GM21619 (cell line): ENCODE measurements at regions not wholly inside any gene's neighbourhood (a gene's known extent, or its start where the extent isn't known, plus 50 kb on each side); places are given as distances from the start of the nearest gene placed in this dataset.
"Not testable (repeated sequence)": the region's sequence is repeated elsewhere in the genome, so short reads cannot be mapped to it uniquely, and the experiment has no call there.

Experiments used
- ATAC-seq: cut with Tn5 transposase; IDR thresholded peaks from one replicate; pipeline ENCODE4 v1.9.1; 2021; ENCODE audit not compliant: unreplicated experiment

- no peak for ATAC-seq
These were observed 244.1 kb upstream of the API5 start for GRCh38 chr11:43067681-43068080.

GRCh38 chr11:43071338-43071737, 240.5 kb upstream of the API5 start:
- no peak for ATAC-seq

- no peak for ATAC-seq
These were observed 239.7 kb upstream of the API5 start for GRCh38 chr11:43072096-43072495.

GRCh38 chr11:43072911-43073310, 238.9 kb upstream of the API5 start:
- ATAC-seq = no peak

GRCh38 chr11:43074810-43075209, 237.0 kb upstream of the API5 start:
- ATAC-seq = no peak

- ATAC-seq = no peak
These were observed 210.7 kb upstream of the API5 start for GRCh38 chr11:43101113-43101512.

- ATAC-seq = no peak
These were observed 195.7 kb upstream of the API5 start for GRCh38 chr11:43116071-43116470.

GRCh38 chr11:43119275-43119970, 192.4 kb upstream of the API5 start:
- ATAC-seq = no peak

GRCh38 chr11:43122546-43122945, 189.2 kb upstream of the API5 start:
- no peak for ATAC-seq

GRCh38 chr11:43123443-43123842, 188.4 kb upstream of the API5 start:
- no peak for ATAC-seq

GRCh38 chr11:43124272-43124935, 187.4 kb upstream of the API5 start:
- ATAC-seq = no peak

- no peak for ATAC-seq
These were observed 182.5 kb upstream of the API5 start for GRCh38 chr11:43129329-43129728.

- no peak for ATAC-seq
These were observed 181.2 kb upstream of the API5 start for GRCh38 chr11:43130616-43131015.

- no peak for ATAC-seq
These were observed 175.7 kb upstream of the API5 start for GRCh38 chr11:43135966-43136534.

- ATAC-seq = no peak
These were observed 173.1 kb upstream of the API5 start for GRCh38 chr11:43138621-43139140.

GRCh38 chr11:43145653-43146052, 166.1 kb upstream of the API5 start:
- ATAC-seq = peak; percentile 86

- no peak for ATAC-seq
These were observed 161.1 kb upstream of the API5 start for GRCh38 chr11:43150697-43151096.

GRCh38 chr11:43164831-43165230, 147.0 kb upstream of the API5 start:
- no peak for ATAC-seq

- ATAC-seq = not testable (repeated sequence)
These were observed 146.4 kb upstream of the API5 start for GRCh38 chr11:43165393-43165792.

- not testable (repeated sequence) for ATAC-seq
These were observed 143.6 kb upstream of the API5 start for GRCh38 chr11:43168241-43168640.

GRCh38 chr11:43172477-43172876, 139.3 kb upstream of the API5 start:
- ATAC-seq = no peak

GRCh38 chr11:43177975-43178374, 133.8 kb upstream of the API5 start:
- ATAC-seq = no peak
